ENCODE measurements at regions not wholly inside any gene's neighbourhood (a gene's known extent, or its start where the extent isn't known, plus 50 kb on each side); places are given as distances from the start of the nearest gene placed in this dataset.

DNA sequence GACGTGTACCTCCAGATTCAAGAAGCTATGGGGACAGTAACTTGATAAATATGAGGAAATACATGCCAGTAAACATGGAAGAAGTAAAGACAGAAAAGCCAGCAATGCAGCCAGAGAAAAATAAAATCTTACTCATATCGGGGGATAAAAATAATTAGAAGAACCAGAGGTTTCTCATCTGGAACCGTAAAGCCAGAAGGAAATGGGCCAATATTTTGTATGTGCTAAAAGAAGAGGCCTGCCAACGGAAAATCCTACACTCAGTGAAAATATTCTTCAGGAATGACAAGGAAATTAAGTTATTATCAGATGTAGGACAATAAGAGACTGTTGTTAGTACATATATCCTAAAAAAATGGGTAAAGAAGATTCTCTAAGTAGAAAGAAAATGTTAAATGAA lies 401.2 kb downstream of the CDC14C start:
- in situ Hi-C loops (cut with MboI; ENCODE audit: low pct_unique_long_range_greater_than_20kb, low sequenced_read_pairs), result no loop called here
- no peak for DNase-seq

DNA sequence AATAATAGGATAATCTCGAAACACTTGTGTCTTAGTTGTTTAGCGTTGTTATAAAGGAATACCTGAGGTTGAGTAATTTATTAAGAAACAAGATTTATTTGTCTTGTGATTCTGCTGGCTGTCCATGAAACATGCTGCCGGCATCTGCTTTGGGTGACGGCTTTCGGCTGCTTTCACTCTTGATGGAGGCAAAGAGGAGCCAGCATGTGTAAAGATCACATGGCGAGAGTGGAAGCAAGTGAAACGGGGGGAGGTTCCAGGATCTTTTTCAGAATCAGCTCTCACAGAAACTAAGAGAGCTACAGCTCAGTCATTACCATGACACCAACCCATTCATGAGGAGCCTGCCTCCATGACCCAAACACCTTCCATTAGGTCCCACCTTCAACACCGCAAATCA lies 402.8 kb downstream of the CDC14C start:
- in situ Hi-C loops (cut with MboI; ENCODE audit: low pct_unique_long_range_greater_than_20kb, low sequenced_read_pairs), result no loop called here

GRCh38 chr7:49333180-49333881 lies 409.0 kb downstream of the CDC14C start:
- in situ Hi-C loops (cut with MboI; ENCODE audit: low pct_unique_long_range_greater_than_20kb, low sequenced_read_pairs), result no loop called here
- no peak for DNase-seq

More for the DNA sequence above, 402.8 kb downstream of the CDC14C start:
- no peak for DNase-seq

DNA sequence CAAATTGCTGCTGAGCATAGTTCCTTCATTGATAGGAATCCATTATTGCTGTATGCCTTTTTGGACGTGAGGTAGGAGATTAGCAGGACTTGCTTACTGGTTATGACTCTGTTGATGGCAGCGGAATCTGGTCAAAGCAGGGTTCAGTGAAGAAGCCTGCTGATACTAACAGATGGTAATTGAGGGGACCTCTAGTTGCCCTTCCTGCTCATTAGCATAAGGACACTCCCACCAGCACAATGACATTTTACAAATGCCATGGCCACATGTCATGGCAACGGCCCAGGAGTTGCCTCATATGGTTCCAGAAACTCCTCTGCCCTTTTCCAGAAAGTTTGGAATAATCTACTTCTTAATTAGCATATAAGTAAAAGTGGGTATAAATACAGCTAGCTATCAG lies 417.5 kb downstream of the CDC14C start:
- no peak for DNase-seq
- in situ Hi-C loops (cut with MboI; ENCODE audit: low pct_unique_long_range_greater_than_20kb, low sequenced_read_pairs), result no loop called here

DNA sequence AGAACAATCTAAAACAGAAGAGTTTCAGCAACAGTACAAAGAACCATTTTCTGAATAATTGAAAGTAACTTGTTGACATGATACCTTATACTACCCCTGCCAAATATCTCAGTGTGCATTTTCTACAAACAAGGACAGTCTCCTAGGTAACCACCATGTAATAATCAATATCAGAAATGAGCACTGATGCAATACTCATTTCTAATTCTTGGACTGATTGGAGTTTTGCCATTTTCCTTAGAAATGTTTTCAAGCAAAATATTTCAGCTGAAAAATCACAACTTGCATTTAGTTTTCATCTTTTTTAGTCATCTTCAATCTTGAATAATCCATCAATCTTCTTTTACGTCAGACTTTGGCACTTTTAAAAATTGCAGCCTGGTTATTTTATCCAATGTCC lies 420.2 kb downstream of the CDC14C start:
- no peak for DNase-seq
- in situ Hi-C loops (cut with MboI; ENCODE audit: low pct_unique_long_range_greater_than_20kb, low sequenced_read_pairs), result no loop called here

DNA sequence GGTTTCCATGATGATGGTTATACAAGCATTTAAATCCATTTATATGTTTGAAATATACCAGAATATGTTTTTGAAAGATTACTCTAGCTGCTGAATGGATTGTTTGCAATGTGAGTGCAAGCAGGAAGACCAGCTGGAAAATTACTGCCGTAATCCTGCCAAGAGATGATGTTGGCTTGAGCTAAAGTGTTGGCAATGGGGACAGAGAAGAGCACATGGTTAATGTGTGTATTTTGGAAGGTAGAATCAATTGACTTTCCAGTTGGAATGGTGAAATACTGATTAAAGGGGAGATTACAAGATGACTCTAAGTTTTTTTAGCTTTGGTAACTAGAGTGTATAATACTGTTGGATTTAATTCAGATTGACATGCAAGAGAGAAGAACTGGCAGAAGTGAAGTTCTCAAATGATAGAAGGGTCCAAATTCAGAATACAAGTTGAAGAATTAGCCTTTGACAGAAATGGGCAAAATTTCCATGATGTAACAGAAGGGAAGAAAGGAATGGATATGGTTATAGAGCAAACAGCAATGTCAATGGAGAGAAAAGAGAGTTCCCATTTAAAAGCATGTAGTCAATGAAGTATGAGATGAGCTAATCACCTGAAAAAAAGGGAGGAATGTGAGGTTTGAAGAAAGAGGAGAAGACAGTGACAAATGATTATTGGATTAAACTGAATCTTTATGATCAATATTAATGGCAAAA lies 422.0 kb downstream of the CDC14C start:
- DNase-seq, result no peak
- in situ Hi-C loops (cut with MboI; ENCODE audit: low pct_unique_long_range_greater_than_20kb, low sequenced_read_pairs), result no loop called here

- in situ Hi-C loops (cut with MboI; ENCODE audit: low pct_unique_long_range_greater_than_20kb, low sequenced_read_pairs), result no loop called here
- no peak for DNase-seq
Observed at GRCh38 chr7:49367072-49367471, 406.4 kb upstream of the VWC2 start.

DNA sequence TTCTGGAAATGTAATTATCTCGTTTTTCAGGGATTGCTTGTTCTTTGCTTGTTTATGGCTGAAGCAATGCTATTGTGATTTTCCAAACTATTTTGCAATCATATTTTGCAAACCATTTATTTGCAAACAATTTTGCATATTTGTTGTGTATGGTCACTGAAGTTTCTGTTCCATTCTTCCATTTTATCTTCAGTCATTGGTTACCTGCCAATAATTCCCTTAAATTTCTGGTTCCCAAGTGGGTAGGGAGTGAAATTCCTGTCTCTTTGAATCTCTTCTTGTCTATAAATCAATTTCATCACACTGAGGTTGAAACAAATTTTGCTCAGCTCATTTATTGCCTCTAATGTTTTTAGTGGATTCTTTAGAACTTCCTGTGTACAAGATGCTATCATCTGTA lies 401.7 kb upstream of the VWC2 start:
- DNase-seq, result no peak

GRCh38 chr7:49376817-49377375 lies 396.5 kb upstream of the VWC2 start:
- in situ Hi-C loops (cut with MboI; ENCODE audit: low pct_unique_long_range_greater_than_20kb, low sequenced_read_pairs), result no loop called here
- DNase-seq, result no peak

More for the DNA sequence above, 401.7 kb upstream of the VWC2 start:
- in situ Hi-C loops (cut with MboI; ENCODE audit: low pct_unique_long_range_greater_than_20kb, low sequenced_read_pairs), result no loop called here

DNA sequence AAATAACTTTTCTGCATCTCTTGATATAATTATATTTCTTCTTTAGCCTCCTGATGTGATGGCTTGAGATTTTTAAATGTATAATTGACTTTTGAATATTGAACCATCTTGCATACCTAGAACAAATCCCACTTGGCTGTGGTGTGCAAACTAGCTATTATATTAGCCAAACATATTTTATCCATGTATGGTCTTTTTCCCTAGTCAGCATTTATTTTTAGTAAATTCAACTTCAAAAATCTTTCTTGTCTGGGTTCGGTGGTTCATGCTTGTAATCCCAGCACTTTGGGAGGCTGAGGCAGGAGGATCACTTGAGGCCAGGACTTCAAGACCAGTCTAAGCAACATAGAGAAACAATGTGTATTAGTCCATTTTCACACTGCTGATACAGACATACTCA lies 386.6 kb upstream of the VWC2 start:
- DNase-seq, result no peak
- in situ Hi-C loops (cut with MboI; ENCODE audit: low pct_unique_long_range_greater_than_20kb, low sequenced_read_pairs), result no loop called here

GRCh38 chr7:49389871-49390479 lies 383.5 kb upstream of the VWC2 start:
- DNase-seq, result no peak
- in situ Hi-C loops (cut with MboI; ENCODE audit: low pct_unique_long_range_greater_than_20kb, low sequenced_read_pairs), result no loop called here

DNA sequence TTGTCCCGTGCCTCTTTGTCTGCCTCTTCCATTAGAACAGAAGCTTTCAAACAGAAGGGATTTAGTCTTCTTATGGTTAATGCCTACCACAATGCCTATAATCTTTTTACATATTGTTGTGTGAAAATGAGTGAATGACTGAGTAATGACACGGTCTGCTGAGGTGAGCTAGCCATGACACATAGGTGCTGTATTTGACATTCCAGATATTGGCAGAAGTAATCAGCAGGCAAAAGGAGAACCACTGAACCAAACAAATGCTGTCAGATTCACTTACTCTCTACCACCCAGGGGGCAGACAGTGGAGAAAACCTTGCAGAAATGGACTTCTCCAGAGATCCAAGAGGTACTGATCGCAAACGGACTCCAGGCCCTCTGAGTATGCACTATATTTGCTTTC lies 377.2 kb upstream of the VWC2 start:
- in situ Hi-C loops (cut with MboI; ENCODE audit: low pct_unique_long_range_greater_than_20kb, low sequenced_read_pairs), result no loop called here
- no peak for DNase-seq

DNA sequence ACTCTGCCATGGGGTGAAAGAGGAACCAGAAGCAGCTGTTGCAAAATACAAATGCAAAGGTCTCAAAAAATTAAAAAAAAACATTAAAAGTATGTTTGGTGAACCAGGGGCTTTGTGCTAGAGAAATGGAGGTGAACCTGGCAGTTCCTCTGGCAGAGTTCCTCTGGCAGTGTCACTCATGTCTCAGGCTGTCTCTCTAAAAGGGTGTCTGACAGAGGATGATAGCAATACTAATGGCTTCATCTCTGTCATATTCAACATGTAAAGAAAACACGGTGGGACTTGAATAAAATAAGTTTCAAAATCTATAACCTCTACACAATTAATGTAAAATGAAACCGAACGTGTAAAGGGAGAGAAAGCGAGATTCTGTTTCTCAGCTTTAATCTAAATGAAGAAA lies 375.7 kb upstream of the VWC2 start:
- DNase-seq, result no peak

DNA sequence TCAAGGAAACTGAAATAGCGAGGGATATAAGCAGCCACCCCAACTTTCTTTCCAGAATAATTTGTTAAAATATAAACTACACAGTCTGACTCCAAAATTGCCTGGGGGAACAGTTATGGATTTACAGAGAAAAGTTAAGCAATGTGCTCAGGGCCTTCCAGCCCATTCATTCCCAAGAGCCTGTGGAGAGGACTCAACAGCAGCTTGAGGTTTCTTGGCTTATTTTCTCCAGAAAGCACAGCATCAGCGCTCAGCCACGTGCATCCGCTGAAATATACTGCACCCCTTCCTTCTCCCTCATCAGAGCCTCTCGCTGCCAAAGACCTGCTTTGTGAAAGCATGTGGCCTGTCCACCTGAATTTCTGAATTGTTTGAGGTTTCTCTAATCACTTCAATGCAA lies 375.2 kb upstream of the VWC2 start:
- no peak for DNase-seq
- in situ Hi-C loops (cut with MboI; ENCODE audit: low pct_unique_long_range_greater_than_20kb, low sequenced_read_pairs), result no loop called here

More for the DNA sequence above, 375.7 kb upstream of the VWC2 start:
- in situ Hi-C loops (cut with MboI; ENCODE audit: low pct_unique_long_range_greater_than_20kb, low sequenced_read_pairs), result no loop called here

- in situ Hi-C loops (cut with MboI; ENCODE audit: low pct_unique_long_range_greater_than_20kb, low sequenced_read_pairs), result no loop called here
- no peak for DNase-seq
Observed at GRCh38 chr7:49398746-49399145, 374.7 kb upstream of the VWC2 start.

GRCh38 chr7:49400891-49401550 lies 372.4 kb upstream of the VWC2 start:
- in situ Hi-C loops (cut with MboI; ENCODE audit: low pct_unique_long_range_greater_than_20kb, low sequenced_read_pairs), result no loop called here
- DNase-seq, result no peak

DNA sequence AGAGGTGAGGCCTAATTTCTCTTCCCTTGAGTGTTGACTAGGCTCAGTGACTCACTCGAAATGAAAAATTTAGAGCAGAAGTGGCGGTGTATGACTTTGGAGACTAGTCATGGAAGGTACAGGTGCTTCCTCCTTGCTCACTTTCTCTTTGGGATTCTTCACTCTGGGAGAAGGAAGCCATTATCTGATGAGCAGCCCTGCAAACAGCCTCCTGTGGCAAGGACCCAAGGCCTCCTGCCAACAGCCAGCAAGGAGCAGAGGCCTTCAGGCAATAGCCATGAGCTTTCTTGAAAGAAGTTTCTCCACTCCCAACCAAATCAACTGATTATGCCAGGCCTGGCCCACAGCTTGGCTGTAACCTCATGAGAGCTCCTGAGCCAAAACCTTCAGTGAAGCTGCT lies 369.6 kb upstream of the VWC2 start:
- in situ Hi-C loops (cut with MboI; ENCODE audit: low pct_unique_long_range_greater_than_20kb, low sequenced_read_pairs), result no loop called here
- no peak for DNase-seq

GRCh38 chr7:49407205-49407604 lies 366.2 kb upstream of the VWC2 start:
- no peak for DNase-seq
- in situ Hi-C loops (cut with MboI; ENCODE audit: low pct_unique_long_range_greater_than_20kb, low sequenced_read_pairs), result no loop called here

- in situ Hi-C loops (cut with MboI; ENCODE audit: low pct_unique_long_range_greater_than_20kb, low sequenced_read_pairs), result no loop called here
- no peak for DNase-seq
Observed at GRCh38 chr7:49417034-49417433, 356.4 kb upstream of the VWC2 start.

DNA sequence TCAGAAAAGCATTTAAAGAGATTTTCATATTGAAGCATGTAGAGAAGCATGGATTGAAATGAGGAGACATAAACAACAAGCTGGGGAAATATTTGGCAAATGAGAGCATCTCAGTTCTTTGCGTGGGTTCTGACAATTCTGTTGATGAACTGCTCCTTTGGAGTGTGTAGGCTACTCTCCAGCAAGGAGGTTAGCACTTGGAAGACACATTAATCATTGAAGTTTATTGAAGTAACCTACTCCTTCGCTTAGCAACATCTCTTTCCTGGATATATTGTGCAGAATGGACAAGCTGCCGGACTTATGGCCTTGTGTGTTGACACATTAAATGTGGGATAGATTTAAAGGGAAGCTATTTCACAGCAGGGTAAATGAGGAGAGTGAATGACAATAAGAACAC lies 354.5 kb upstream of the VWC2 start:
- no peak for DNase-seq
- in situ Hi-C loops (cut with MboI; ENCODE audit: low pct_unique_long_range_greater_than_20kb, low sequenced_read_pairs), result no loop called here
